CD4-positive, alpha-beta T cell treated with Interleukin-21 for 1 hour (primary cell): ENCODE measurements at regions not wholly inside any gene's neighbourhood (a gene's known extent, or its start where the extent isn't known, plus 50 kb on each side); places are given as distances from the start of the nearest gene placed in this dataset.

Experiments
- DNase-seq: peaks from one replicate; pipeline ENCODE4 v3.0.0-alpha.2; 2020

GRCh38 chr11:19594326-19594725 lies 118.3 kb upstream of the NAV2 start:
- no peak for DNase-seq

GRCh38 chr11:19592842-19593241 lies 119.8 kb upstream of the NAV2 start:
- no peak for DNase-seq

DNA sequence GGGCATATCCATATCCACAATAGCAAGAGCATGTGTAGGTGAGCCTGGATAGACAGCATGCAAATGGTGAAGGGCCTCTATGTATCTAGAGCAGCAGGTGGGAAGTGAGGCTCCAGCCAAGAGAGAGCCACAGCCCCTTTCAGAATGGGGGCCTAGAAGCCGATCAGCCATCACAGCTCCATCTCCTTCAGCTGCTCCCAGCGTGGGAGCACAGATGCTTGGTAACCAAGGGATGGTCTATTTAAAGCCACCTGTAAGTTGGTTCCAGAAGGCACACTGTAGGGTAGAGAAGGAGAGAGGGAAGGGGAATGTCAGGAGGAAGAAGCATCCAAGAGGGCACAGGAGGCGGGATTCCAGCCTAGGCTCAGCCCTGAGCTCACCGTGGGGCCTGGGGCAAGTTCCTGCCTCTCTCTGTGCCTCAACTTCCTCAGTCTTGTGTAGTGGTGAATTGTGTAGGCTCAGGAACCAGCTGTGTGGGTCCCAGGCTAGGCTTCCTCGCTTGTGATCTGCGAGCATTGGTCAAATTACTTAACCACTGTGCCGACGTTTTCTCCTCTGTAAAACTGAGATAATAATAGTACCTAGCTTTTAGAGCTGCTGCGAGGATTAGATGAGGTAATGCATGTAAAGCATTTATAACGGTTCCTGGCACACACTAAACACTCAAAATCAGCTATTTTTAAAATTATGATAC lies 122.9 kb upstream of the NAV2 start:
- no peak for DNase-seq

- DNase-seq, result no peak
These were observed 124.7 kb upstream of the NAV2 start for GRCh38 chr11:19587979-19588378.

GRCh38 chr11:19580646-19581045 lies 132.0 kb upstream of the NAV2 start:
- DNase-seq, result no peak

GRCh38 chr11:19579957-19580356 lies 132.7 kb upstream of the NAV2 start:
- no peak for DNase-seq

GRCh38 chr11:19578871-19579270 lies 133.8 kb upstream of the NAV2 start:
- no peak for DNase-seq

GRCh38 chr11:19577976-19578619 lies 134.5 kb upstream of the NAV2 start:
- no peak for DNase-seq

GRCh38 chr11:19577391-19577975 lies 135.2 kb upstream of the NAV2 start:
- no peak for DNase-seq

DNA sequence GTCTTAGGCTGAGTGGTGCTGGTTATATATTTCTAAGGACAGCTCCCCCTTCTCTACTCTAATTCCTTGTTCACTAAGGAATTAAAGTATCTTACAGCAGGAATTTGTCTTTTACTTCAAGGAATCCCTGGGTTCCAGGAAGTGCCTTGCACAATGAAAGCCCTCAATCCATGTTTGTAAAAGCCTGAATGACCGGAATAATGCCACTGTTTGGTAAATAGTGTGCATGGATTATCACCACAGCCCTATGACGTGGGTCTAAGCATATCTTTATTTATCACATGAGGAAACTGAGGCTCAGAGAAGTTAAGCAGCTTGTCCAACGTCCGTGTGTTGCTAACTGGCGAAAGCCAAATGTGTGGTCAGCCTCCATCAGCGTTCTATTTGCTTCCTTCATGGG lies 135.7 kb upstream of the NAV2 start:
- no peak for DNase-seq

DNA sequence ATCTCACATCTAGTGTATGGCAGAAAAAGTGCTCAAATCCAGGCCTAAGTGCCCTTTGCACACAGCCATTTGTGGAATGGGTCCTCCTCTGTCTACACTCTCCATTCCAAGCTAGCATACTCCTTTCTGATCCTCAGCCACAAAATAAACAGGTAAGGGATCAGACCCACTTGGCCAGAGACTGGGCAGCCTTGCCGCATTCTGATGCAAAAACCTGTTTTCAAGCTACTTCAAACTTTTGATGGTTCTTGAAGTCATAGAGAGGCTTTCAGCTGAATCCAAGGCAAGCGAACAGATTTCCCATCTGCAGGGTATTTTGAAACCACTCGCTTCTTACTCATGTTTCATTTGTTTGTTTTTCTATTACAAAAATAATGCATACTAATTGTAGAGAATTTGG lies 136.6 kb upstream of the NAV2 start:
- DNase-seq, result no peak

- DNase-seq, result no peak
These were observed 137.7 kb upstream of the NAV2 start for GRCh38 chr11:19574916-19575315.

DNA sequence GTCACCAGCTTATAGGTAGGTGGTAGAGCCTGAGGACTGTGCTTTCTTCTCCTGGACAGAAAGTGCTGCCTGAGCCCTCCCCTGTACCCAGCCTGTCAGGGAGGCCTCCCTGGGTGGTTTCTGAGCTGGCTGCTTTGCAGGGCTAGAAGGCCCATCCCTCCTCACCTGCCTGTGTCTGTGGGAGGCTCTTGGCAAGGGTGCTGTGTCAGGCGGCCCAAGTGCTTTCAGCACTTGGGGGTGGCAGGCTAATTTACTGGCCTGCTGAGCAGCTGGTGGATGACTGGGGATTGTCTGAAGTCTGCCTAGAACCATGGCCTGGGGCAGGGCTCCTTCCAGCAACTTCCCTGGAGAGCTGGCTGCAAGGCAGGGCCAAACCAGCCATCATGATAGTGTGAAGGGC lies 139.0 kb upstream of the NAV2 start:
- no peak for DNase-seq

- DNase-seq, result no peak
These were observed 140.7 kb upstream of the NAV2 start for GRCh38 chr11:19571906-19572305.

- no peak for DNase-seq
These were observed 141.7 kb upstream of the NAV2 start for GRCh38 chr11:19570889-19571288.

DNA sequence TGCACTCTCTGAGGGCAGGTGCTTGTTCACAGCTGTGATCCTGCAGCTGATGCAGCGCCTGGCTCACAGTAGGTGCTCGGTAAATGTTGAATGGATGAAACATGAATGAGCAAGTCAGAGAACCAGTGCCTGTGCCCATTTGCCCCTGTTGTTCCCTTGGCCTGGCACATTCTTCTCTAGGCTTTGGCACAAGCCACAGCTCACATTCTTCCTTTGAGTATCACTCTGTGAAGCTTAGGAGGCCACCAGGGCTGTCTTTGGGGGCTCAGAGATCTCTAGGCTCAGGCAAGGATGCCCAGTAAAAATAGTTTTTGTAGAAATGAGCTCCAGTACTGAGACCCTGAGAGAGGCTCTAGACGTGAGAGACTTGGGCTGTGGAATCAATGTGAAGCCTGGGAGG lies 144.6 kb upstream of the NAV2 start:
- no peak for DNase-seq

GRCh38 chr11:19566583-19567379 lies 145.9 kb upstream of the NAV2 start:
- no peak for DNase-seq

DNA sequence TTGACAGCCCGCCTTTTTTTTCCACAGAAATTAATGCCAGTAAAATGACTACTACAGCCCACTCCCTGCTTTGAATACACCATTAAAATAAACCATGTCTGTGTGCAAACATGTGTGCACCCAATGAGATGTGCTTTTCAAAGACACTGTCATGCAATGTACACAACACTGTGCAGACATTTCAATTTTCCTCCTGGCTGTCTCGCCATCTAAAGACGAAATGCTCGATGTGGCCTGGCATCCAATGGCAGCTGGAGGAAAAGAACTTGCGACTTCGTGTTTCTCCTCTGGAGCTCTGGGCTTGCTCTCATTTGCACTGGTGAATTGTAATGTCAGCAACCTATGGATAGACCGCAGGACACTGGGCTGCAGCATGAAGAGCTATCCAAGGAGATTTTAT lies 147.0 kb upstream of the NAV2 start:
- no peak for DNase-seq

DNA sequence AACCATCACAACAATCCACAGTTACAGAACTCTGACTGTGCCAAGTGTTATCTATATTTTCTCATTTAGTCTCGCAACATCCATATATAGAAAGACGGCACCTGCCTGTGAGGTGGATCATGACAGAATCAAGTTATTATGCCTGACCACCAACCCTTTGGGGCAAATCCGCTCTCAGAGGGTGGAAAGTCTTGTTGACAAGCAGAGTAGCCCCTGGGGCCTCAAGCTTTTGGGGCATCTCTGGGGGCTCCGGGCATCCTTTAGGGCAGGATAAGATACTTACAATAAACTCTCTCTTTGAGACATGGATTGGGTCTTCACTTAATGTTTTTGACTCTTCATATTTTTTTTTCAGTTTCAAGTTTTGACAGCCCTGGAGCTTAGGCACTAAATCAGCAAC lies 150.5 kb upstream of the NAV2 start:
- no peak for DNase-seq

- no peak for DNase-seq
These were observed 151.6 kb upstream of the NAV2 start for GRCh38 chr11:19561011-19561410.

GRCh38 chr11:19560156-19560555 lies 152.5 kb upstream of the NAV2 start:
- no peak for DNase-seq

GRCh38 chr11:19559746-19560145 lies 152.9 kb upstream of the NAV2 start:
- DNase-seq, result no peak

- no peak for DNase-seq
These were observed 154.2 kb upstream of the NAV2 start for GRCh38 chr11:19558189-19558986.
